Stomach (tissue), 4 donors: ENCODE measurements at regions not wholly inside any gene's neighbourhood (a gene's known extent, or its start where the extent isn't known, plus 50 kb on each side); places are given as distances from the start of the nearest gene placed in this dataset.

Source experiments
- EP300 ChIP-seq: sonication (generic); formaldehyde crosslinking; IDR thresholded peaks from one replicate; pipeline ENCODE4 v1.6.1; 2017; ENCODE audit warnings: antibody characterized with exemption
- POLR2A ChIP-seq, 4 donors: fragments of 450-650 bp; IDR thresholded peaks; one replicate each; pipeline ENCODE4 v1.6.1; 2016; ENCODE audit warnings: antibody characterized with exemption in 4 of 4, control low read depth in 2 of 4, mild to moderate bottlenecking in 1 of 4, moderate library complexity in 1 of 4
- POLR2AphosphoS5 ChIP-seq, 3 donors: sonication (generic); formaldehyde crosslinking; IDR thresholded peaks; one replicate each; pipeline ENCODE4 v1.6.1; 2016; ENCODE audit warnings: antibody characterized with exemption in 3 of 3
- TF ChIP-seq, protein P1 (sequence below), 7 experiments: fragments of 450-650 bp in 4 of 7; fragments of 200-600 bp in 3 of 7; sonication (generic) in 3 of 7; IDR thresholded peaks; one replicate each; pipeline ENCODE4 v1.5.1; 2016 to 2019; ENCODE audit warnings: antibody characterized with exemption in 7 of 7, control low read depth in 2 of 7, mild to moderate bottlenecking in 1 of 7

DNA sequence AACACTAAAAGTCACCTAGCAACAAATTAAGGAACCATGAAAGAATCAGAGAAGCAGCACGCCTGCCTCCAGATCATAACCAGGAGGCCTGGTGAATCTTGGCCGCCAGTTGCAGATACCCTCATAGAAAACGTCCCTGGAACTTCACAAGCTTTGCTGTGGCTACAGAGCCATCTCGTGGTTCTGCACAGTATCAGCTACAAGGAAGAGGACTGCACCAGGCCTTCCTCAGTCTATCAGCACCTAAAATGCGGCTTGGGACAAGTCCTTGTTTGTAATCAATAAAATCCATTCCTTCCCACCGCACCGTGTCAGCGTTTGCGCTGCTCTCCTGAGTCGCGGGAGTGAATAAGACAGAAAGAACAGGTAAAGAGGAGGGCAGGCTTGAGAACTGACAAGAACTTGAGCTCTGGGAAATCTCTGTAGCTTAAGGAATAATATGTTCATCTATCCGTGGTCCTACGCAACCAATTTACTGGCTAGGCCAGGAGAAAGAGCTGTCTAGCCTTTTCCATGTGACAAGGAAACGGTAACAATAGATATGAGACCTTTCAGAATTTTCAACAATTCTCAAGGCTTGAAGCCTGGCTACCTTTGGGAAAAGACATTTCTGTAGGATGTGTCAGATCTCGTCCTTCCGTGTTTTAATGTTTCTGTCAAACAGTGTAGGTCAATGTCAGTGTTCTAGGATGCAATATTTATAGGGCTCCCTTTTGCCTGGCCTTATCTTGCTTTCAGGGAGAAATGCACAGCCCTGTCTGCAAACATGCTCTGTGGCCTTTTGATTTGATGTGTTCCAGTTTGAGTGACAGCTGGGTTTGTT is 128.5 kb upstream of the RAB12 start:
- TF ChIP-seq, protein P1, sequence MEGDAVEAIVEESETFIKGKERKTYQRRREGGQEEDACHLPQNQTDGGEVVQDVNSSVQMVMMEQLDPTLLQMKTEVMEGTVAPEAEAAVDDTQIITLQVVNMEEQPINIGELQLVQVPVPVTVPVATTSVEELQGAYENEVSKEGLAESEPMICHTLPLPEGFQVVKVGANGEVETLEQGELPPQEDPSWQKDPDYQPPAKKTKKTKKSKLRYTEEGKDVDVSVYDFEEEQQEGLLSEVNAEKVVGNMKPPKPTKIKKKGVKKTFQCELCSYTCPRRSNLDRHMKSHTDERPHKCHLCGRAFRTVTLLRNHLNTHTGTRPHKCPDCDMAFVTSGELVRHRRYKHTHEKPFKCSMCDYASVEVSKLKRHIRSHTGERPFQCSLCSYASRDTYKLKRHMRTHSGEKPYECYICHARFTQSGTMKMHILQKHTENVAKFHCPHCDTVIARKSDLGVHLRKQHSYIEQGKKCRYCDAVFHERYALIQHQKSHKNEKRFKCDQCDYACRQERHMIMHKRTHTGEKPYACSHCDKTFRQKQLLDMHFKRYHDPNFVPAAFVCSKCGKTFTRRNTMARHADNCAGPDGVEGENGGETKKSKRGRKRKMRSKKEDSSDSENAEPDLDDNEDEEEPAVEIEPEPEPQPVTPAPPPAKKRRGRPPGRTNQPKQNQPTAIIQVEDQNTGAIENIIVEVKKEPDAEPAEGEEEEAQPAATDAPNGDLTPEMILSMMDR (IDR thresholded peaks at IDR 0.05): peak in 4 of 7 experiments; percentile 17 to 38 (median 26)
- TF ChIP-seq POLR2A (IDR thresholded peaks at IDR 0.05) (no peak), EP300 (no peak), POLR2AphosphoS5 (IDR thresholded peaks at IDR 0.05) (no peak)
